ENCODE measurements at regions not wholly inside any gene's neighbourhood (a gene's known extent, or its start where the extent isn't known, plus 50 kb on each side); places are given as distances from the start of the nearest gene placed in this dataset.

GRCh38 chr9:32334112-32334511, 50.3 kb upstream of the ACO1 start:
- no peak for DNase-seq
